ENCODE measurements at regions not wholly inside any gene's neighbourhood (a gene's known extent, or its start where the extent isn't known, plus 50 kb on each side); places are given as distances from the start of the nearest gene placed in this dataset.

DNA sequence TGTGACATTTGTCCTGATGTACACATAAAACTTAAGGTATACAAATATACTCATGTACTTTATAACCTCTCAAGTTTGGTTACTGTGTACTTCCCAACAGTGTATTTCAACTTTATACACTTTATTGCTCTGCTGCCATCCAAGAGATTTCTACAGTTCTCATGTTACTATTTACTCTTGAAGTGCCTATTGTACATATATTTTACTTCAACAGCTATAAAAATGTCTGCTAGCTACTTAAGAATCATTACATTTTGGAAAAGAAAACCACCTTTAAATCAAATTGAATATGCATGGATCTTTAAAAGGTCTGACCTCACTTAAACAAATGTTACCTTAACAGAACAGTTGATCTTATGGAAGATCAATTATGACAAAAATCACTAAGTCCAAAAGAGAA lies 1056.4 kb downstream of the ADGRL3 start:
- Histone ChIP-seq H3K36me3 (no peaks in the 10 kb centered on the region), H3K27ac (no peak overlapping the region), H3K27me3 (no peaks in the 10 kb centered on the region), H3K4me3 (no peak overlapping the region), H3K9me3 (no peaks in the 10 kb centered on the region), H3K4me1 (no peaks in the 10 kb centered on the region)
- TF ChIP-seq EP300 (IDR thresholded peaks at IDR 0.05; ENCODE audit: low read depth) = no peak
- TF ChIP-seq, protein P1, sequence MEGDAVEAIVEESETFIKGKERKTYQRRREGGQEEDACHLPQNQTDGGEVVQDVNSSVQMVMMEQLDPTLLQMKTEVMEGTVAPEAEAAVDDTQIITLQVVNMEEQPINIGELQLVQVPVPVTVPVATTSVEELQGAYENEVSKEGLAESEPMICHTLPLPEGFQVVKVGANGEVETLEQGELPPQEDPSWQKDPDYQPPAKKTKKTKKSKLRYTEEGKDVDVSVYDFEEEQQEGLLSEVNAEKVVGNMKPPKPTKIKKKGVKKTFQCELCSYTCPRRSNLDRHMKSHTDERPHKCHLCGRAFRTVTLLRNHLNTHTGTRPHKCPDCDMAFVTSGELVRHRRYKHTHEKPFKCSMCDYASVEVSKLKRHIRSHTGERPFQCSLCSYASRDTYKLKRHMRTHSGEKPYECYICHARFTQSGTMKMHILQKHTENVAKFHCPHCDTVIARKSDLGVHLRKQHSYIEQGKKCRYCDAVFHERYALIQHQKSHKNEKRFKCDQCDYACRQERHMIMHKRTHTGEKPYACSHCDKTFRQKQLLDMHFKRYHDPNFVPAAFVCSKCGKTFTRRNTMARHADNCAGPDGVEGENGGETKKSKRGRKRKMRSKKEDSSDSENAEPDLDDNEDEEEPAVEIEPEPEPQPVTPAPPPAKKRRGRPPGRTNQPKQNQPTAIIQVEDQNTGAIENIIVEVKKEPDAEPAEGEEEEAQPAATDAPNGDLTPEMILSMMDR (IDR thresholded peaks at IDR 0.05) = no peak
- no peak for TF ChIP-seq POLR2AphosphoS5 (IDR thresholded peaks at IDR 0.05)
- intact Hi-C loops (cut with DNase I; ENCODE audit: low total_unique reads) (no loop called here), in situ Hi-C loops (cut with MboI; ENCODE audit: low pct_ligation_motif_present in 1 of 4, low pct_unique_long_range_greater_than_20kb in 1 of 4, low sequenced_read_pairs in 3 of 4) (no loop called here)
- DNase-seq = no peak

DNA sequence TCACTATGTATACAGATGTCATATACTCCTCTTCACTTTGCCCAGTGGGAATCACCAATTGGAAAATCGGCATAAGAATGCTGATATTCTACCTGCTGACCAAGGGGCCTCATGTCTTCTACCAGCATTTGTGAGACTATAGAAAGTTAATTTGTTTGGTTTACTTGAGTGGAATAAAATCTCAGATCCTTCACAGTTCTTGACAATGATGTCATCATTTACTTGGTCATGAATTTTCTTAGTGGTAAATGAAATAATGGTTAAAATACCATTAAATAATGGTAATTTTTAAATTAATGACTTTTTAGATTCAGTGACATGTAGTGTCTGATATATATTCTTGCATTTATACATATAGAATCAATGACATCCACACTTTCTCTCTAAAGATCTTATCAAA lies 1052.6 kb downstream of the ADGRL3 start:
- H3K4me3 ChIP-seq = no peak overlapping the region
- no peaks in the 10 kb centered on the region for H3K9me3 ChIP-seq
- DNase-seq = no peak
- no peaks in the 10 kb centered on the region for H3K27me3 ChIP-seq
- in situ Hi-C loops (cut with MboI; ENCODE audit: low pct_ligation_motif_present in 1 of 4, low pct_unique_long_range_greater_than_20kb in 1 of 4, low sequenced_read_pairs in 3 of 4) = no loop called here
- no peaks in the 10 kb centered on the region for H3K4me1 ChIP-seq
- no peaks in the 10 kb centered on the region for H3K36me3 ChIP-seq
- 75 to 90% methylated on average over 1 of the region's 1 CpG for WGBS, 2 donors (ENCODE audit: low coverage in 1 of 2)
- no peak overlapping the region for H3K27ac ChIP-seq
- intact Hi-C loops (cut with DNase I; ENCODE audit: low total_unique reads) = no loop called here
- no peak for TF ChIP-seq POLR2AphosphoS5 (IDR thresholded peaks at IDR 0.05)
- TF ChIP-seq, protein P1 (IDR thresholded peaks at IDR 0.05) = no peak
- TF ChIP-seq EP300 (IDR thresholded peaks at IDR 0.05; ENCODE audit: low read depth) = no peak
- no peak for TF ChIP-seq POLR2A (IDR thresholded peaks at IDR 0.05)

DNA sequence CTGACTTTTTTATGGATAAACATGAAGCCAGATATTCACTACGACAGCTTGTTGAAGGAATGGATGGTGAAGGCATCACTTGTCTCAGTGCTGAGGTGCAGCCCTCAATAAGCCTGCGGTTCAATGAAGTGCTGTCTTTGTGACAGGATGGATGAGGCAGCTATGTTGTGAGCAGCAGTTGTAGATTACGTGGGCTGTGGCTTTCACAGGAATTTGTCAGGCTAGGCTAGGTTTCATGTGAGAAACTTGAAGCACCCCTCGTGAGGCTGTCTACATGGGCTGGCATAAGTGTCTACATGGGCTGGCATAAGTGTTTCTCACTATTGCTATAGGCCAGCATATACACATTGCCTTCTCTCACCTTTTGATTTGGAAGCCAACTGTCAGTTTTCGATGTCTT lies 1050.0 kb downstream of the ADGRL3 start:
- in situ Hi-C loops (cut with MboI; ENCODE audit: low pct_ligation_motif_present in 1 of 4, low pct_unique_long_range_greater_than_20kb in 1 of 4, low sequenced_read_pairs in 3 of 4) (no loop called here), intact Hi-C loops (cut with DNase I; ENCODE audit: low total_unique reads) (no loop called here)
- Histone ChIP-seq H3K36me3 (no peaks in the 10 kb centered on the region), H3K4me1 (no peaks in the 10 kb centered on the region), H3K27ac (no peak overlapping the region), H3K27me3 (no peaks in the 10 kb centered on the region), H3K9me3 (no peaks in the 10 kb centered on the region), H3K4me3 (no peak overlapping the region)
- DNase-seq = no peak
- TF ChIP-seq, protein P1 (IDR thresholded peaks at IDR 0.05) = no peak
- TF ChIP-seq POLR2A (IDR thresholded peaks at IDR 0.05) = no peak
- no peak for TF ChIP-seq EP300 (IDR thresholded peaks at IDR 0.05; ENCODE audit: low read depth)
- no peak for TF ChIP-seq POLR2AphosphoS5 (IDR thresholded peaks at IDR 0.05)
- 40 to 87% methylated on average over 2 to 5 of the region's 5 CpGs for WGBS, 2 donors (ENCODE audit: low coverage in 1 of 2)

DNA sequence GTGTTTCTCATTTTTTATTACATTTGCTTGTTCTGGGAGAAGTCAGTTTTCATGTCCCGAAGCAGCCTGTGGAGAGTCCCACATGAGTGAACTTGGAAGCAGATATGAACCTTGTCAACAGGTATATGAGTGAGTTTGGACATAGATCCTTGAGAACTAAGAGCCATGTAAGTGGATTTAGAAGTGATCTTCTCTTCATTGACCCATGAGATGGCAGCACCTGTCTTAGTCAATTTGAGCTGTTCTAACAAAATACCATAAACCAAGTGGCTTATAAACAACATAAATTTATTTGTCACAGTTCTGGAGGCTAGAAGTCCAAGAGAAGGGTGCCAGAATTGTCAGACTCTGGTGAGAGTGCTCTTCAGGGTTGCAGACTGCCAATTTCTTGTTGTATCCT lies 1043.8 kb downstream of the ADGRL3 start:
- Histone ChIP-seq H3K4me1 (no peaks in the 10 kb centered on the region), H3K27me3 (no peaks in the 10 kb centered on the region), H3K36me3 (no peaks in the 10 kb centered on the region), H3K27ac (no peak overlapping the region), H3K4me3 (no peak overlapping the region), H3K9me3 (no peaks in the 10 kb centered on the region)
- no peak for DNase-seq
- TF ChIP-seq POLR2A (IDR thresholded peaks at IDR 0.05) = no peak
- 85% methylated on average over 1 of the region's 1 CpG; no CpG with 5 or more reads in 1 of the 2 donors for WGBS, 2 donors (ENCODE audit: low coverage in 1 of 2)
- in situ Hi-C loops (cut with MboI; ENCODE audit: low pct_ligation_motif_present in 1 of 4, low pct_unique_long_range_greater_than_20kb in 1 of 4, low sequenced_read_pairs in 3 of 4) = no loop called here
- intact Hi-C loops (cut with DNase I; ENCODE audit: low total_unique reads) = no loop called here

DNA sequence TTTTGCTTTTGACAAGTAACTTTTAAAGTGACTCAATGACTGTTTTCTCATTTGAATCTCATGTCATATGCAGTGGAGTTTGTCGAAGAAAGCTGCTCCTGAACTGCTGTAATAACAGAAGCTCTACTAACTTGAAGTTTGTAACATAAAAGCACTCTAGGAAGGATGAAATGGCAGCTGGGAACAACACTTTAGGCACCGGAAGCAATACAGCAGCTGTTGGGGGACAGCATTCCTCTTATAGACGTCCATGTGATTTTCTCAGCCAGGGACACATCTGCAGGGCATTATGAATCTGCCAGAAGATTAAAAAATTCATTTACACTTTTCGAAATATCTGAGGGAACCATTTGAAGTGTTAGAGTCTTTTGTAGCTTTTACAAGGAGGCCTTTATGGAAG lies 1035.8 kb downstream of the ADGRL3 start:
- Histone ChIP-seq H3K27me3 (no peaks in the 10 kb centered on the region), H3K36me3 (no peaks in the 10 kb centered on the region), H3K27ac (no peak overlapping the region), H3K4me1 (no peaks in the 10 kb centered on the region), H3K4me3 (no peak overlapping the region), H3K9me3 (no peaks in the 10 kb centered on the region)
- in situ Hi-C loops (cut with MboI; ENCODE audit: low pct_ligation_motif_present in 1 of 4, low pct_unique_long_range_greater_than_20kb in 1 of 4, low sequenced_read_pairs in 3 of 4) = no loop called here
- WGBS, 2 donors (ENCODE audit: low coverage in 1 of 2) = 67 to 68% methylated on average over 4 of the region's 4 CpGs
- DNase-seq = no peak
- TF ChIP-seq POLR2A (IDR thresholded peaks at IDR 0.05) (no peak), POLR2AphosphoS5 (IDR thresholded peaks at IDR 0.05) (no peak), EP300 (IDR thresholded peaks at IDR 0.05; ENCODE audit: low read depth) (no peak)
- TF ChIP-seq, protein P1 (IDR thresholded peaks at IDR 0.05) = no peak
- intact Hi-C loops (cut with DNase I; ENCODE audit: low total_unique reads) = no loop called here
